ENCODE measurements at regions not wholly inside any gene's neighbourhood (a gene's known extent, or its start where the extent isn't known, plus 50 kb on each side); places are given as distances from the start of the nearest gene placed in this dataset.
"Not testable (repeated sequence)": the region's sequence is repeated elsewhere in the genome, so short reads cannot be mapped to it uniquely, and the experiment has no call there.

- Histone ChIP-seq H3K27me3 (ENCODE audit: insufficient read depth, low read length) (no peaks in the 10 kb centered on the region), H3K4me2 (ENCODE audit: low read length) (no peak overlapping the region), H4K20me1 (ENCODE audit: insufficient read depth, low read length) (no peaks in the 10 kb centered on the region), H3K4me1 (ENCODE audit: insufficient read depth, low read length) (no peaks in the 10 kb centered on the region), H2AFZ (ENCODE audit: low read depth, low read length) (no peak overlapping the region), H3K9me3 (ENCODE audit: insufficient read depth, low read depth, low read length) (no peaks in the 10 kb centered on the region), H3K36me3 (ENCODE audit: insufficient read depth, low read length) (no peaks in the 10 kb centered on the region), H3K4me3 (ENCODE audit: insufficient read depth, low read depth, low read length) (no peak overlapping the region), H3K79me2 (ENCODE audit: insufficient read depth, low read length) (no peaks in the 10 kb centered on the region), H3K9ac (ENCODE audit: low read length) (no peak overlapping the region), H3K27ac (ENCODE audit: low read depth, low read length) (no peak overlapping the region)
- FAIRE-seq = no peak
- TF ChIP-seq CTCF (IDR thresholded peaks at IDR 0.05; ENCODE audit: insufficient read depth, low read depth, low read length) (no peak), EZH2 (IDR thresholded peaks at IDR 0.05; ENCODE audit: insufficient read depth, low read length) (no peak)
- no peaks in the 10 kb centered on the region for H3K9me3 Mint-ChIP-seq (ENCODE audit: unreplicated experiment)
- H3K27ac Mint-ChIP-seq (ENCODE audit: unreplicated experiment) = no peak overlapping the region
- H3K4me1 Mint-ChIP-seq (ENCODE audit: low read depth, unreplicated experiment) = no peaks in the 10 kb centered on the region
- H3K36me3 Mint-ChIP-seq (ENCODE audit: low read depth, unreplicated experiment) = no peaks in the 10 kb centered on the region
- no peak for DNase-seq (ENCODE audit: low read depth)
- H3K4me3 Mint-ChIP-seq (ENCODE audit: unreplicated experiment) = no peak overlapping the region
- H3K27me3 Mint-ChIP-seq (ENCODE audit: low read depth, unreplicated experiment) = peaks cover 2% of the 10 kb centered on the region
Measured at GRCh38 chr15:53811530-53811929, 52.1 kb upstream of the WDR72 start.

GRCh38 chr15:53810306-53810705 is 50.8 kb upstream of the WDR72 start:
- H3K36me3 Mint-ChIP-seq (ENCODE audit: low read depth, unreplicated experiment); H3K4me3 ChIP-seq (ENCODE audit: insufficient read depth, low read depth, low read length); H3K27ac Mint-ChIP-seq (ENCODE audit: unreplicated experiment): not testable (repeated sequence)

More at GRCh38 chr15:53810306-53810705, 50.8 kb upstream of the WDR72 start:
- H3K4me2 ChIP-seq (ENCODE audit: low read length); H4K20me1 ChIP-seq (ENCODE audit: insufficient read depth, low read length); H3K27me3 ChIP-seq (ENCODE audit: insufficient read depth, low read length); FAIRE-seq; H2AFZ ChIP-seq (ENCODE audit: low read depth, low read length); H3K9me3 ChIP-seq (ENCODE audit: insufficient read depth, low read depth, low read length); H3K4me3 Mint-ChIP-seq (ENCODE audit: unreplicated experiment); H3K4me1 ChIP-seq (ENCODE audit: insufficient read depth, low read length); H3K27me3 Mint-ChIP-seq (ENCODE audit: low read depth, unreplicated experiment); H3K9ac ChIP-seq (ENCODE audit: low read length); H3K79me2 ChIP-seq (ENCODE audit: insufficient read depth, low read length); H3K27ac ChIP-seq (ENCODE audit: low read depth, low read length); H3K9me3 Mint-ChIP-seq (ENCODE audit: unreplicated experiment); H3K4me1 Mint-ChIP-seq (ENCODE audit: low read depth, unreplicated experiment); H3K36me3 ChIP-seq (ENCODE audit: insufficient read depth, low read length); DNase-seq (ENCODE audit: low read depth): not testable (repeated sequence)

Data from astrocyte (in vitro differentiated cells and primary cell).